Fibroblast of pulmonary artery (primary cell): ENCODE measurements at regions not wholly inside any gene's neighbourhood (a gene's known extent, or its start where the extent isn't known, plus 50 kb on each side); places are given as distances from the start of the nearest gene placed in this dataset.

Source experiments
- DNase-seq: peaks from one replicate; pipeline ENCODE4 v3.0.0-alpha.2; 2010; ENCODE audit warnings: low read depth
- H3K4me3 ChIP-seq: replicated peaks from 2 replicates; pipeline ENCODE4 v1.5.1; 2011; ENCODE audit warnings: low read depth, mild to moderate bottlenecking, control low read depth, low read length, moderate library complexity
- CTCF ChIP-seq: IDR thresholded peaks from 2 replicates; pipeline ENCODE4 v1.5.1; 2011; ENCODE audit warnings: mild to moderate bottlenecking, control low read depth, low read length, inconsistent platforms; ENCODE audit errors: missing control alignments

- no peak for TF ChIP-seq CTCF
- no peak overlapping the region for H3K4me3 ChIP-seq
- DNase-seq, result no peak
Measured at GRCh38 chr13:78977311-78977710, 318.4 kb upstream of the OBI1 start.

GRCh38 chr13:78976696-78977095 lies 317.7 kb upstream of the OBI1 start:
- no peak overlapping the region for H3K4me3 ChIP-seq
- DNase-seq, result no peak
- no peak for TF ChIP-seq CTCF

GRCh38 chr13:78972561-78972960 lies 313.6 kb upstream of the OBI1 start:
- H3K4me3 ChIP-seq, result no peak overlapping the region
- TF ChIP-seq CTCF, result no peak
- DNase-seq, result no peak

- TF ChIP-seq CTCF, result no peak
- no peak for DNase-seq
- no peak overlapping the region for H3K4me3 ChIP-seq
Measured at GRCh38 chr13:78971355-78972025, 312.5 kb upstream of the OBI1 start.

- no peak for TF ChIP-seq CTCF
- no peak for DNase-seq
- H3K4me3 ChIP-seq, result no peak overlapping the region
Measured at GRCh38 chr13:78960881-78961280, 301.9 kb upstream of the OBI1 start.

- DNase-seq, result no peak
- TF ChIP-seq CTCF, result no peak
- H3K4me3 ChIP-seq, result no peak overlapping the region
Measured at GRCh38 chr13:78958006-78958405, 299.1 kb upstream of the OBI1 start.

- H3K4me3 ChIP-seq, result no peak overlapping the region
- DNase-seq, result no peak
- no peak for TF ChIP-seq CTCF
Measured at GRCh38 chr13:78940455-78941130, 281.6 kb upstream of the OBI1 start.
